ENCODE measurements at regions not wholly inside any gene's neighbourhood (a gene's known extent, or its start where the extent isn't known, plus 50 kb on each side); places are given as distances from the start of the nearest gene placed in this dataset.

- DNase-seq: no peak
- H3K4me3 ChIP-seq: no peak overlapping the region
- H3K4me1 ChIP-seq: no peaks in the 10 kb centered on the region
- H3K9me3 ChIP-seq: no peaks in the 10 kb centered on the region
- no peaks in the 10 kb centered on the region for H3K36me3 ChIP-seq
- ATAC-seq: no peak
- H3K27me3 ChIP-seq (ENCODE audit: low read depth): no peaks in the 10 kb centered on the region
- intact Hi-C loops (cut with DNase I): no loop called here
- no peak for TF ChIP-seq CTCF (IDR thresholded peaks at IDR 0.05)
- H3K27ac ChIP-seq: no peak overlapping the region
These were observed 260.0 kb upstream of the CRY1 start for GRCh38 chr12:107353312-107353711.

- no peak overlapping the region for H3K27ac ChIP-seq
- H3K4me1 ChIP-seq: no peaks in the 10 kb centered on the region
- no peak overlapping the region for H3K4me3 ChIP-seq
- H3K9me3 ChIP-seq: no peaks in the 10 kb centered on the region
- no peak for ATAC-seq
- intact Hi-C loops (cut with DNase I): no loop called here
- TF ChIP-seq CTCF (IDR thresholded peaks at IDR 0.05): no peak
- H3K36me3 ChIP-seq: no peaks in the 10 kb centered on the region
- DNase-seq: no peak
- no peaks in the 10 kb centered on the region for H3K27me3 ChIP-seq (ENCODE audit: low read depth)
These were observed 261.7 kb upstream of the CRY1 start for GRCh38 chr12:107355004-107355565.

- no peaks in the 10 kb centered on the region for H3K27me3 ChIP-seq (ENCODE audit: low read depth)
- H3K9me3 ChIP-seq: no peaks in the 10 kb centered on the region
- no peak for TF ChIP-seq CTCF (IDR thresholded peaks at IDR 0.05)
- H3K27ac ChIP-seq: no peak overlapping the region
- no peaks in the 10 kb centered on the region for H3K36me3 ChIP-seq
- intact Hi-C loops (cut with DNase I): no loop called here
- ATAC-seq (no peak), DNase-seq (no peak)
- no peak overlapping the region for H3K4me3 ChIP-seq
- no peaks in the 10 kb centered on the region for H3K4me1 ChIP-seq
These were observed 262.3 kb upstream of the CRY1 start for GRCh38 chr12:107355612-107356011.

GRCh38 chr12:107356266-107356936, 263.1 kb upstream of the CRY1 start:
- intact Hi-C loops (cut with DNase I): no loop called here
- DNase-seq (no peak), ATAC-seq (no peak)
- no peak overlapping the region for H3K27ac ChIP-seq
- H3K9me3 ChIP-seq: no peaks in the 10 kb centered on the region
- H3K36me3 ChIP-seq: no peaks in the 10 kb centered on the region
- H3K4me1 ChIP-seq: no peaks in the 10 kb centered on the region
- H3K27me3 ChIP-seq (ENCODE audit: low read depth): no peaks in the 10 kb centered on the region
- H3K4me3 ChIP-seq: no peak overlapping the region
- no peak for TF ChIP-seq CTCF (IDR thresholded peaks at IDR 0.05)

- no peaks in the 10 kb centered on the region for H3K27me3 ChIP-seq (ENCODE audit: low read depth)
- ATAC-seq (no peak), DNase-seq (no peak)
- H3K36me3 ChIP-seq: no peaks in the 10 kb centered on the region
- H3K9me3 ChIP-seq: no peaks in the 10 kb centered on the region
- no peak overlapping the region for H3K27ac ChIP-seq
- TF ChIP-seq CTCF (IDR thresholded peaks at IDR 0.05): no peak
- intact Hi-C loops (cut with DNase I): no loop called here
- no peaks in the 10 kb centered on the region for H3K4me1 ChIP-seq
- no peak overlapping the region for H3K4me3 ChIP-seq
These were observed 263.6 kb upstream of the CRY1 start for GRCh38 chr12:107356937-107357295.
